ENCODE measurements at regions not wholly inside any gene's neighbourhood (a gene's known extent, or its start where the extent isn't known, plus 50 kb on each side); places are given as distances from the start of the nearest gene placed in this dataset.

- no TSS peak for BruUV-seq (replicated peaks)
- Mint-ChIP-seq H3K9me3 (ENCODE audit: unreplicated experiment) (peaks cover 8% of the 10 kb centered on the region), H3K27ac (ENCODE audit: unreplicated experiment) (no peak overlapping the region), H3K27me3 (ENCODE audit: insufficient read depth, unreplicated experiment) (no peaks in the 10 kb centered on the region), H3K36me3 (ENCODE audit: insufficient read depth, unreplicated experiment) (no peaks in the 10 kb centered on the region), H3K4me1 (ENCODE audit: low read depth, unreplicated experiment) (peaks cover 7% of the 10 kb centered on the region), H3K4me3 (ENCODE audit: unreplicated experiment) (peak overlapping the region; percentile 3)
- Histone ChIP-seq H3K27me3 (replicated peaks; ENCODE audit: control insufficient read depth, insufficient read depth, low read length) (no peaks in the 10 kb centered on the region), H3K9me3 (no peaks in the 10 kb centered on the region), H3K4me3 (ENCODE audit: low read depth, low read length) (no peak overlapping the region), H3K36me3 (ENCODE audit: control insufficient read depth, insufficient read depth, low read length) (no peaks in the 10 kb centered on the region), H3K4me1 (no peaks in the 10 kb centered on the region)
- ChIA-PET POLR2A (no interaction called here), CTCF (no interaction called here)
- TF ChIP-seq CTCF (IDR thresholded peaks at IDR 0.05; ENCODE audit: insufficient read depth in 1 of 2, low read depth in 1 of 2, low read length in 1 of 2, severe bottlenecking in 1 of 2, unreplicated experiment in 1 of 2): no peak
- intact Hi-C loops (cut with micrococcal nuclease; ENCODE audit: unreplicated experiment): no loop called here
- no peak for DNase-seq
These were observed 54.4 kb upstream of the CXorf51B start for GRCh38 chrX:146755214-146755613.
